ENCODE measurements at regions not wholly inside any gene's neighbourhood (a gene's known extent, or its start where the extent isn't known, plus 50 kb on each side); places are given as distances from the start of the nearest gene placed in this dataset.

- no peaks in the 10 kb centered on the region for H3K27me3 Mint-ChIP-seq (ENCODE audit: low read depth in 3 of 3)
- H4K20me1 ChIP-seq (ENCODE audit: insufficient read depth, low read length) = no peaks in the 10 kb centered on the region
- H3K9me3 Mint-ChIP-seq = peaks cover 0 to 2% (median 0%) of the 10 kb centered on the region in 7 donors
- no peak for TF ChIP-seq CTCF (IDR thresholded peaks at IDR 0.05)
- no peak overlapping the region for H3K27ac ChIP-seq (ENCODE audit: low read depth in 1 of 2, low read length in 2 of 2)
- intact Hi-C loops (cut with micrococcal nuclease) = no loop called here
- no peak overlapping the region for H3K4me3 ChIP-seq (replicated peaks in 1 of 3; ENCODE audit: low read depth in 2 of 3, low read length in 3 of 3)
- H3K4me2 ChIP-seq (replicated peaks; ENCODE audit: extremely low read depth, low read length, poor library complexity, severe bottlenecking) = no peak overlapping the region
- DNase-seq = no peak
- no peaks in the 10 kb centered on the region for H3K4me1 ChIP-seq (ENCODE audit: control insufficient read depth in 1 of 2, insufficient read depth in 2 of 2, low read length in 2 of 2)
- no peaks in the 10 kb centered on the region for H3K27me3 ChIP-seq (ENCODE audit: control insufficient read depth in 2 of 2, insufficient read depth in 2 of 2, low read length in 2 of 2)
- no CpG with 5 or more reads among the region's 2 CpGs for WGBS (ENCODE audit: insufficient coverage)
- no peak overlapping the region for H2AFZ ChIP-seq (ENCODE audit: insufficient read depth, low read depth, low read length, poor library complexity, severe bottlenecking)
- no peaks in the 10 kb centered on the region for H3K36me3 ChIP-seq (replicated peaks in 1 of 2; ENCODE audit: control insufficient read depth in 1 of 2, insufficient read depth in 2 of 2, low read length in 2 of 2)
- H3K9ac ChIP-seq (ENCODE audit: insufficient read depth, low read length, poor library complexity, severe bottlenecking) = no peak overlapping the region
- no peaks in the 10 kb centered on the region for H3K79me2 ChIP-seq (ENCODE audit: insufficient read depth, low read length)
- no peaks in the 10 kb centered on the region for H3K4me1 Mint-ChIP-seq
- no peaks in the 10 kb centered on the region for H3K36me3 Mint-ChIP-seq
- no peak overlapping the region for H3K27ac Mint-ChIP-seq
- no peaks in the 10 kb centered on the region for H3K9me3 ChIP-seq (replicated peaks in 1 of 2; ENCODE audit: control insufficient read depth in 1 of 2, insufficient read depth in 1 of 2, low read length in 2 of 2)
- no peak overlapping the region for H3K4me3 Mint-ChIP-seq
Measured at GRCh38 chr4:33532821-33533220, 2711.5 kb downstream of the ARAP2 start.

GRCh38 chr4:33536898-33537297, 2707.4 kb downstream of the ARAP2 start:
- Histone ChIP-seq H3K4me3 (replicated peaks in 1 of 3; ENCODE audit: low read depth in 2 of 3, low read length in 3 of 3) (no peak overlapping the region), H4K20me1 (ENCODE audit: insufficient read depth, low read length) (no peaks in the 10 kb centered on the region), H3K27ac (ENCODE audit: low read depth in 1 of 2, low read length in 2 of 2) (no peak overlapping the region), H3K79me2 (ENCODE audit: insufficient read depth, low read length) (no peaks in the 10 kb centered on the region), H2AFZ (ENCODE audit: insufficient read depth, low read depth, low read length, poor library complexity, severe bottlenecking) (no peak overlapping the region), H3K9ac (ENCODE audit: insufficient read depth, low read length, poor library complexity, severe bottlenecking) (no peak overlapping the region), H3K4me2 (replicated peaks; ENCODE audit: extremely low read depth, low read length, poor library complexity, severe bottlenecking) (no peak overlapping the region), H3K9me3 (replicated peaks in 1 of 2; ENCODE audit: control insufficient read depth in 1 of 2, insufficient read depth in 1 of 2, low read length in 2 of 2) (no peaks in the 10 kb centered on the region), H3K4me1 (ENCODE audit: control insufficient read depth in 1 of 2, insufficient read depth in 2 of 2, low read length in 2 of 2) (no peaks in the 10 kb centered on the region), H3K36me3 (replicated peaks in 1 of 2; ENCODE audit: control insufficient read depth in 1 of 2, insufficient read depth in 2 of 2, low read length in 2 of 2) (no peaks in the 10 kb centered on the region), H3K27me3 (ENCODE audit: control insufficient read depth in 2 of 2, insufficient read depth in 2 of 2, low read length in 2 of 2) (no peaks in the 10 kb centered on the region)
- Mint-ChIP-seq H3K36me3 (no peaks in the 10 kb centered on the region), H3K4me1 (no peaks in the 10 kb centered on the region), H3K27ac (no peak overlapping the region), H3K9me3 (no peaks in the 10 kb centered on the region), H3K4me3 (no peak overlapping the region), H3K27me3 (ENCODE audit: low read depth in 3 of 3) (no peaks in the 10 kb centered on the region)
- no peak for TF ChIP-seq CTCF (IDR thresholded peaks at IDR 0.05)
- intact Hi-C loops (cut with micrococcal nuclease) = no loop called here
- no CpG with 5 or more reads among the region's 4 CpGs for WGBS (ENCODE audit: insufficient coverage)
- DNase-seq = no peak
